Erythroblast (primary cell): ENCODE measurements at regions not wholly inside any gene's neighbourhood (a gene's known extent, or its start where the extent isn't known, plus 50 kb on each side); places are given as distances from the start of the nearest gene placed in this dataset.

Experiments
- DNase-seq, 2 experiments: peaks; one replicate each; lab custom pipeline; 2025; lab: John Stamatoyannopoulos, UW
- GATA1 ChIP-seq: IDR thresholded peaks from 2 replicates; pipeline ENCODE4 v1.6.1; 2011; ENCODE audit warnings: low read depth, mild to moderate bottlenecking, control low read depth, low read length, moderate library complexity
- POLR2A ChIP-seq: IDR thresholded peaks from 2 replicates; pipeline ENCODE4 v1.6.1; 2011; ENCODE audit warnings: mild to moderate bottlenecking, low read length

- no peak for DNase-seq
- no peak for TF ChIP-seq GATA1
- no peak for TF ChIP-seq POLR2A
Measured at GRCh38 chr6:68339488-68340131, 295.5 kb upstream of the ADGRB3 start.

- no peak for DNase-seq
- no peak for TF ChIP-seq GATA1
- no peak for TF ChIP-seq POLR2A
Measured at GRCh38 chr6:68333442-68333841, 301.6 kb upstream of the ADGRB3 start.

GRCh38 chr6:68328156-68328555, 306.9 kb upstream of the ADGRB3 start:
- DNase-seq = no peak
- TF ChIP-seq GATA1 (no peak), POLR2A (no peak)

GRCh38 chr6:68326762-68327161, 308.3 kb upstream of the ADGRB3 start:
- no peak for DNase-seq

GRCh38 chr6:68317366-68317765, 317.7 kb upstream of the ADGRB3 start:
- DNase-seq = no peak
- TF ChIP-seq POLR2A (no peak), GATA1 (no peak)

More at GRCh38 chr6:68326762-68327161, 308.3 kb upstream of the ADGRB3 start:
- TF ChIP-seq GATA1 = no peak
- TF ChIP-seq POLR2A = no peak

- TF ChIP-seq POLR2A (no peak), GATA1 (no peak)
- no peak for DNase-seq
Measured at GRCh38 chr6:68313911-68314310, 321.2 kb upstream of the ADGRB3 start.

- no peak for TF ChIP-seq GATA1
- no peak for TF ChIP-seq POLR2A
- DNase-seq = no peak
Measured at GRCh38 chr6:68307301-68307700, 327.8 kb upstream of the ADGRB3 start.

GRCh38 chr6:68296126-68296525, 339.0 kb upstream of the ADGRB3 start:
- TF ChIP-seq GATA1 (no peak), POLR2A (no peak)
- DNase-seq = no peak

GRCh38 chr6:68282646-68283045, 352.4 kb upstream of the ADGRB3 start:
- TF ChIP-seq GATA1 = no peak
- TF ChIP-seq POLR2A = no peak

GRCh38 chr6:68279793-68280557, 355.1 kb upstream of the ADGRB3 start:
- DNase-seq = no peak
- no peak for TF ChIP-seq GATA1
- TF ChIP-seq POLR2A = no peak

More at GRCh38 chr6:68282646-68283045, 352.4 kb upstream of the ADGRB3 start:
- no peak for DNase-seq

GRCh38 chr6:68273297-68273696, 361.8 kb upstream of the ADGRB3 start:
- TF ChIP-seq GATA1 (no peak), POLR2A (no peak)
- no peak for DNase-seq

- DNase-seq = no peak
- TF ChIP-seq POLR2A (no peak), GATA1 (no peak)
Measured at GRCh38 chr6:68256391-68256790, 378.7 kb upstream of the ADGRB3 start.

GRCh38 chr6:68252632-68253031, 382.4 kb upstream of the ADGRB3 start:
- no peak for DNase-seq
- TF ChIP-seq POLR2A (no peak), GATA1 (no peak)

- DNase-seq = no peak
- TF ChIP-seq POLR2A (no peak), GATA1 (no peak)
Measured at GRCh38 chr6:68247782-68248181, 387.3 kb upstream of the ADGRB3 start.

GRCh38 chr6:68240726-68241125, 394.4 kb upstream of the ADGRB3 start:
- no peak for DNase-seq
- no peak for TF ChIP-seq GATA1
- no peak for TF ChIP-seq POLR2A

GRCh38 chr6:68239034-68239433, 396.0 kb upstream of the ADGRB3 start:
- TF ChIP-seq GATA1 = no peak
- no peak for TF ChIP-seq POLR2A
- no peak for DNase-seq
